Activated CD4-positive, CD25-positive, alpha-beta regulatory T cell treated with anti-CD3 and anti-CD28 coated beads, Interleukin-2, amount 50 U/mL, for 72 hours (primary cell): ENCODE measurements at regions not wholly inside any gene's neighbourhood (a gene's known extent, or its start where the extent isn't known, plus 50 kb on each side); places are given as distances from the start of the nearest gene placed in this dataset.

ENCODE experiments used
- DNase-seq: peaks from one replicate; pipeline ENCODE4 v3.0.0; 2021

- no peak for DNase-seq
Measured at GRCh38 chr5:74304536-74304935, 336.0 kb downstream of the ENC1 start.

GRCh38 chr5:74303578-74303977 lies 336.9 kb downstream of the ENC1 start:
- DNase-seq = no peak

GRCh38 chr5:74301576-74301975 lies 339.0 kb downstream of the ENC1 start:
- no peak for DNase-seq

- no peak for DNase-seq
Measured at GRCh38 chr5:74300808-74301389, 339.6 kb downstream of the ENC1 start.

- DNase-seq = no peak
Measured at GRCh38 chr5:74299833-74300232, 340.7 kb downstream of the ENC1 start.

- no peak for DNase-seq
Measured at GRCh38 chr5:74296685-74297408, 343.7 kb downstream of the ENC1 start.

- no peak for DNase-seq
Measured at GRCh38 chr5:74295676-74296075, 344.9 kb downstream of the ENC1 start.

GRCh38 chr5:74295141-74295540 lies 345.4 kb downstream of the ENC1 start:
- DNase-seq = no peak

- no peak for DNase-seq
Measured at GRCh38 chr5:74294231-74294705, 346.3 kb downstream of the ENC1 start.

GRCh38 chr5:74293182-74293581 lies 347.3 kb downstream of the ENC1 start:
- no peak for DNase-seq

- no peak for DNase-seq
Measured at GRCh38 chr5:74290634-74291241, 349.8 kb downstream of the ENC1 start.

- no peak for DNase-seq
Measured at GRCh38 chr5:74289691-74290090, 350.8 kb downstream of the ENC1 start.

GRCh38 chr5:74289238-74289637 lies 351.3 kb downstream of the ENC1 start:
- no peak for DNase-seq

GRCh38 chr5:74288448-74289108 lies 351.9 kb downstream of the ENC1 start:
- DNase-seq = no peak

- DNase-seq = no peak
Measured at GRCh38 chr5:74288038-74288437, 352.5 kb downstream of the ENC1 start.

GRCh38 chr5:74286734-74287695 lies 353.5 kb downstream of the ENC1 start:
- no peak for DNase-seq

- DNase-seq = no peak
Measured at GRCh38 chr5:74285675-74286280, 354.8 kb downstream of the ENC1 start.

GRCh38 chr5:74282490-74282889 lies 358.0 kb downstream of the ENC1 start:
- no peak for DNase-seq

- no peak for DNase-seq
Measured at GRCh38 chr5:74281166-74281565, 359.4 kb downstream of the ENC1 start.

- no peak for DNase-seq
Measured at GRCh38 chr5:74280306-74280705, 360.2 kb downstream of the ENC1 start.

- DNase-seq = no peak
Measured at GRCh38 chr5:74279244-74279643, 361.3 kb downstream of the ENC1 start.

GRCh38 chr5:74277418-74277817 lies 363.1 kb downstream of the ENC1 start:
- no peak for DNase-seq
